GM06990 (cell line): ENCODE measurements at regions not wholly inside any gene's neighbourhood (a gene's known extent, or its start where the extent isn't known, plus 50 kb on each side); places are given as distances from the start of the nearest gene placed in this dataset.

ENCODE experiments used
- DNase-seq: peaks from one replicate; pipeline ENCODE4 v3.0.0-alpha.2; 2011; ENCODE audit not compliant: insufficient read length; ENCODE audit errors: extremely low read depth
- H3K27me3 ChIP-seq: replicated peaks from 2 replicates; pipeline ENCODE4 v1.6.0; 2011; ENCODE audit warnings: low read length; ENCODE audit not compliant: control insufficient read depth, insufficient read depth
- H3K36me3 ChIP-seq: 2 replicates; pipeline ENCODE4 v1.5.1; 2011; ENCODE audit warnings: low read length; ENCODE audit not compliant: control insufficient read depth, insufficient read depth
- H3K4me3 ChIP-seq: replicated peaks from 2 replicates; pipeline ENCODE4 v1.5.1; 2011; ENCODE audit warnings: low read depth, mild to moderate bottlenecking, control low read depth, low read length
- CTCF ChIP-seq: IDR thresholded peaks from 2 replicates; pipeline ENCODE4 v1.5.1; 2011; ENCODE audit warnings: low read length, control low read depth, mild to moderate bottlenecking, inconsistent platforms; ENCODE audit not compliant: insufficient read depth, poor library complexity, severe bottlenecking

- DNase-seq, result no peak
- no peak for TF ChIP-seq CTCF
- Histone ChIP-seq H3K27me3 (no peaks in the 10 kb centered on the region), H3K4me3 (no peak overlapping the region), H3K36me3 (no peaks in the 10 kb centered on the region)
These were observed 613.0 kb upstream of the CCNG1 start for GRCh38 chr5:162824360-162824759.

- Histone ChIP-seq H3K27me3 (no peaks in the 10 kb centered on the region), H3K4me3 (no peak overlapping the region), H3K36me3 (no peaks in the 10 kb centered on the region)
- no peak for DNase-seq
- TF ChIP-seq CTCF, result no peak
These were observed 600.2 kb upstream of the CCNG1 start for GRCh38 chr5:162837155-162837554.

- no peak for TF ChIP-seq CTCF
- Histone ChIP-seq H3K27me3 (no peaks in the 10 kb centered on the region), H3K4me3 (no peak overlapping the region), H3K36me3 (no peaks in the 10 kb centered on the region)
- DNase-seq, result no peak
These were observed 594.7 kb upstream of the CCNG1 start for GRCh38 chr5:162842727-162843126.

GRCh38 chr5:162852134-162852533 is 585.3 kb upstream of the CCNG1 start:
- H3K27me3 ChIP-seq, result no peaks in the 10 kb centered on the region
- no peak for TF ChIP-seq CTCF
- no peak overlapping the region for H3K4me3 ChIP-seq
- no peak for DNase-seq
- H3K36me3 ChIP-seq, result no peaks in the 10 kb centered on the region

GRCh38 chr5:162858770-162859169 is 578.6 kb upstream of the CCNG1 start:
- Histone ChIP-seq H3K36me3 (no peaks in the 10 kb centered on the region), H3K27me3 (no peaks in the 10 kb centered on the region), H3K4me3 (no peak overlapping the region)
- no peak for TF ChIP-seq CTCF
- no peak for DNase-seq

- TF ChIP-seq CTCF, result no peak
- Histone ChIP-seq H3K36me3 (no peaks in the 10 kb centered on the region), H3K4me3 (no peak overlapping the region), H3K27me3 (no peaks in the 10 kb centered on the region)
- no peak for DNase-seq
These were observed 566.4 kb upstream of the CCNG1 start for GRCh38 chr5:162870966-162871365.
